ENCODE measurements at regions not wholly inside any gene's neighbourhood (a gene's known extent, or its start where the extent isn't known, plus 50 kb on each side); places are given as distances from the start of the nearest gene placed in this dataset.

DNA sequence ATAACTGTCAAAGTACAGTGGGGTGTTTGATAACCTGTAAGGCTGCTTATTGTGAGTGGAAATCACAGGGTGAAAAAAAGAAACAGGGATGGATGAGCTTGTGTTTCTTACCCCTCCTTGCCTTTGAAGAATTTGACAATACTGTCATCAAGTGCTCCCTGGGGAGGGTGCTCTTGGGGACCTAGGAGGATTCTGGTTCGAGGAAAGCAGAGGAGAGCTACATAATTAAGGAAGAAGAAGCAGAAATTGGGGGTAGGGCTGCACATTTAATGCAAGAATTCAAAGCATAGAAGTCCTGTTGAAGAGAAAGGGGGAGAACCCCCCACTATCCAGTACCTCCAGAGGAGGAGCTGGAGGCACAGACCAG is 208.1 kb upstream of the PHYHIPL start:
- TF ChIP-seq, protein P1, sequence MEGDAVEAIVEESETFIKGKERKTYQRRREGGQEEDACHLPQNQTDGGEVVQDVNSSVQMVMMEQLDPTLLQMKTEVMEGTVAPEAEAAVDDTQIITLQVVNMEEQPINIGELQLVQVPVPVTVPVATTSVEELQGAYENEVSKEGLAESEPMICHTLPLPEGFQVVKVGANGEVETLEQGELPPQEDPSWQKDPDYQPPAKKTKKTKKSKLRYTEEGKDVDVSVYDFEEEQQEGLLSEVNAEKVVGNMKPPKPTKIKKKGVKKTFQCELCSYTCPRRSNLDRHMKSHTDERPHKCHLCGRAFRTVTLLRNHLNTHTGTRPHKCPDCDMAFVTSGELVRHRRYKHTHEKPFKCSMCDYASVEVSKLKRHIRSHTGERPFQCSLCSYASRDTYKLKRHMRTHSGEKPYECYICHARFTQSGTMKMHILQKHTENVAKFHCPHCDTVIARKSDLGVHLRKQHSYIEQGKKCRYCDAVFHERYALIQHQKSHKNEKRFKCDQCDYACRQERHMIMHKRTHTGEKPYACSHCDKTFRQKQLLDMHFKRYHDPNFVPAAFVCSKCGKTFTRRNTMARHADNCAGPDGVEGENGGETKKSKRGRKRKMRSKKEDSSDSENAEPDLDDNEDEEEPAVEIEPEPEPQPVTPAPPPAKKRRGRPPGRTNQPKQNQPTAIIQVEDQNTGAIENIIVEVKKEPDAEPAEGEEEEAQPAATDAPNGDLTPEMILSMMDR (IDR thresholded peaks at IDR 0.05) = no peak
- no peak for TF ChIP-seq POLR2A (IDR thresholded peaks at IDR 0.05)
- TF ChIP-seq POLR2AphosphoS5 (IDR thresholded peaks at IDR 0.05) = no peak
- no peak for TF ChIP-seq EP300 (IDR thresholded peaks at IDR 0.05)
